Osteoblast (primary cell): ENCODE measurements at regions not wholly inside any gene's neighbourhood (a gene's known extent, or its start where the extent isn't known, plus 50 kb on each side); places are given as distances from the start of the nearest gene placed in this dataset.

ENCODE experiments used
- DNase-seq: peaks from one replicate; pipeline ENCODE4 v3.0.0; 2011; ENCODE audit warnings: low spot score, mixed read lengths; ENCODE audit not compliant: insufficient read length; ENCODE audit errors: missing footprints
- H2AFZ ChIP-seq: 2 replicates; pipeline ENCODE4 v1.6.0; 2011; ENCODE audit warnings: mild to moderate bottlenecking, low read length
- H3K27ac ChIP-seq: 2 replicates; pipeline ENCODE4 v1.5.1; 2011; ENCODE audit warnings: mild to moderate bottlenecking, low read depth, low read length, moderate library complexity
- H3K27me3 ChIP-seq: 2 replicates; pipeline ENCODE4 v1.6.0; 2012; ENCODE audit warnings: mild to moderate bottlenecking, control low read depth, inconsistent platforms, low read length, moderate library complexity; ENCODE audit not compliant: insufficient read depth
- H3K36me3 ChIP-seq: 2 replicates; pipeline ENCODE4 v1.5.1; 2011; ENCODE audit warnings: mild to moderate bottlenecking, low read length, control low read depth, moderate library complexity; ENCODE audit not compliant: insufficient read depth
- H3K4me1 ChIP-seq: 2 replicates; pipeline ENCODE4 v1.5.1; 2011; ENCODE audit warnings: mild to moderate bottlenecking, low read length, control low read depth, moderate library complexity; ENCODE audit not compliant: insufficient read depth
- H3K4me2 ChIP-seq: 2 replicates; pipeline ENCODE4 v1.6.0; 2011; ENCODE audit warnings: mild to moderate bottlenecking, low read length; ENCODE audit not compliant: insufficient read depth
- H3K4me3 ChIP-seq: fragments of 200-600 bp; sonication (generic); 3 replicates; pipeline ENCODE4 v1.5.1; 2012; ENCODE audit warnings: mild to moderate bottlenecking, low read length, inconsistent platforms; ENCODE audit not compliant: insufficient read depth
- H3K79me2 ChIP-seq: 2 replicates; pipeline ENCODE4 v1.6.0; 2012; ENCODE audit warnings: mild to moderate bottlenecking, low read length, control low read depth, inconsistent platforms; ENCODE audit not compliant: insufficient read depth
- H3K9me3 ChIP-seq: 2 replicates; pipeline ENCODE4 v1.5.1; 2011; ENCODE audit warnings: low read depth, low read length, control low read depth
- H4K20me1 ChIP-seq: 2 replicates; pipeline ENCODE4 v1.6.0; 2012; ENCODE audit warnings: mild to moderate bottlenecking, low read length, control low read depth; ENCODE audit not compliant: insufficient read depth
- TF ChIP-seq, protein P1 (sequence below): IDR thresholded peaks from 2 replicates; pipeline ENCODE4 v1.5.1; 2011; ENCODE audit warnings: mild to moderate bottlenecking, low read depth, low read length, moderate library complexity; ENCODE audit errors: extremely low read depth

DNA sequence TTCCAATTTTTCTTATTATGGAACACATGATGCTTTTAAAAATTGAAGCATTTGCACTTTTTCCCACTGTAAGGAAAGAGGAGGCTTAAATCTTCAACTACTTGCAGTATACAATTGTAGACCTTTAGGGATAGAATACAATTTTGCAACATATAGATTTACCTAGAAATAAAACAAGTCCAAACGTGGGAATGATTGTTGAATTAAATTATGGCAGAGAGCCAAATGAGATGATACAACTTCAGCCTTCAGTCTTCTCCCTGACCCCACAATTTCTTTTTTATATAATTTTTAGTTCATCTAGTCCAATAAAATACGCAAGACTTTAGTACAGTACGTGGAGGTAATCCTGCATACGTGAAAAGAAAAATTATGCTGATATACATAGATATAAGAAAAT lies 666.5 kb downstream of the SLC16A7 start:
- Histone ChIP-seq H3K27me3 (no peaks in the 10 kb centered on the region), H3K4me2 (no peak overlapping the region), H4K20me1 (no peaks in the 10 kb centered on the region), H3K4me3 (no peak overlapping the region), H3K9me3 (no peaks in the 10 kb centered on the region), H3K4me1 (no peaks in the 10 kb centered on the region), H3K79me2 (no peaks in the 10 kb centered on the region), H2AFZ (no peak overlapping the region), H3K36me3 (no peaks in the 10 kb centered on the region), H3K27ac (no peak overlapping the region)
- TF ChIP-seq, protein P1, sequence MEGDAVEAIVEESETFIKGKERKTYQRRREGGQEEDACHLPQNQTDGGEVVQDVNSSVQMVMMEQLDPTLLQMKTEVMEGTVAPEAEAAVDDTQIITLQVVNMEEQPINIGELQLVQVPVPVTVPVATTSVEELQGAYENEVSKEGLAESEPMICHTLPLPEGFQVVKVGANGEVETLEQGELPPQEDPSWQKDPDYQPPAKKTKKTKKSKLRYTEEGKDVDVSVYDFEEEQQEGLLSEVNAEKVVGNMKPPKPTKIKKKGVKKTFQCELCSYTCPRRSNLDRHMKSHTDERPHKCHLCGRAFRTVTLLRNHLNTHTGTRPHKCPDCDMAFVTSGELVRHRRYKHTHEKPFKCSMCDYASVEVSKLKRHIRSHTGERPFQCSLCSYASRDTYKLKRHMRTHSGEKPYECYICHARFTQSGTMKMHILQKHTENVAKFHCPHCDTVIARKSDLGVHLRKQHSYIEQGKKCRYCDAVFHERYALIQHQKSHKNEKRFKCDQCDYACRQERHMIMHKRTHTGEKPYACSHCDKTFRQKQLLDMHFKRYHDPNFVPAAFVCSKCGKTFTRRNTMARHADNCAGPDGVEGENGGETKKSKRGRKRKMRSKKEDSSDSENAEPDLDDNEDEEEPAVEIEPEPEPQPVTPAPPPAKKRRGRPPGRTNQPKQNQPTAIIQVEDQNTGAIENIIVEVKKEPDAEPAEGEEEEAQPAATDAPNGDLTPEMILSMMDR, result no peak
- no peak for DNase-seq

GRCh38 chr12:60263161-60263560 lies 667.3 kb downstream of the SLC16A7 start:
- Histone ChIP-seq H3K4me3 (no peak overlapping the region), H3K79me2 (no peaks in the 10 kb centered on the region), H3K27ac (no peak overlapping the region), H3K9me3 (no peaks in the 10 kb centered on the region), H2AFZ (no peak overlapping the region), H3K27me3 (no peaks in the 10 kb centered on the region), H3K4me2 (no peak overlapping the region), H3K36me3 (no peaks in the 10 kb centered on the region), H4K20me1 (no peaks in the 10 kb centered on the region), H3K4me1 (no peaks in the 10 kb centered on the region)
- TF ChIP-seq, protein P1, result no peak
- DNase-seq, result no peak

DNA sequence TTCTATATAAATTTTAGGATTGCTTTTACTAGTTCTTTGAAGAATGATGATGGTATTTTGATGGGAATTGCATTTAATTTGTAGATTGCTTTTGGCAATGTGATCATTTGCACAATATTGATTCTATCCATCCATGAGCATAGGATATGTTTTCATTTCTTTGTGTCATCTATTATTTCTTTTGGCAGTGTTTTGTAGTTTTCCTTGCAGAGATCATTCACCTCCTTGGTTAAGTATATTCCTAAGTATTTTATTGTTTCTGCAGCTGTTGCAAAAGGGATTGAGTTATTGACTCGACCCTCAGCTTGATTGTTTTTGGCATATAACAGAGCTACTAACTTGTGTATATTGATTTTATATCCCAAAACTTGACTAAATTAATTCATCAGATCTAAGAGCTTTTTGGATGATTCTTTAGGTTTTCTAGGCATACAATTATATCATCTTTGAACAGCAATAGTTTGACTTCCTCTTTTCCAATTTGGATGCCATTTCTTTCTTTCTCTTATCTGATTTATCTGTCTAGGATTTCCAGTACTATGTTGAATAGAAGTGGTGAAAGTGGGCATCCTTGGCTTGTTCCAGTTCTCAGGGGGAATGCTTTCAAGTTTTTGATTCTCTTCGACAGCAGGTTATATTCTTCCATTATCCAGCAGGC lies 668.1 kb downstream of the SLC16A7 start:
- Histone ChIP-seq H3K4me1 (no peaks in the 10 kb centered on the region), H3K9me3 (no peaks in the 10 kb centered on the region)
- TF ChIP-seq, protein P1, result no peak

DNA sequence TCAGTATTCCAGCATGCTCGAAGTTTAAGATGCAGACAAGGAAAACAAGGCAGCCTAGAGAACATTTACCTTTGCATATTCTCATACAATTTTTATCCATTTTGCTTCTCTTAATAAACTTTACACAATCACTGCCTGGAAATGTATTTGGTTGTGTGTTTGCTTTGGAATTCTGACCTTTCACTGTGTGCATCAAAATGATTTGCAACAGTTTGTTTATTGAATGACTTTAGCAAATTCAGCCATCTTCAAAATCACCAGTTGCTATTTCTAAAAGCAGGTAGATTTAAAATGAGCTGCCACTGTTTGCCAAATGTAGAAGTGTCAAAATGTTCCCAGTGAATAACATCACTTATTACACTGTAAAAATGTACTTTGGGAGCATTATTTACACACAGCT lies 669.9 kb downstream of the SLC16A7 start:
- Histone ChIP-seq H3K79me2 (no peaks in the 10 kb centered on the region), H3K4me2 (no peak overlapping the region), H2AFZ (no peak overlapping the region), H3K9me3 (no peaks in the 10 kb centered on the region), H3K4me1 (no peaks in the 10 kb centered on the region), H3K4me3 (no peak overlapping the region), H3K36me3 (no peaks in the 10 kb centered on the region), H3K27me3 (no peaks in the 10 kb centered on the region), H3K27ac (no peak overlapping the region), H4K20me1 (no peaks in the 10 kb centered on the region)
- TF ChIP-seq, protein P1, result no peak
- DNase-seq, result no peak

More for the DNA sequence above, 668.1 kb downstream of the SLC16A7 start:
- Histone ChIP-seq H3K79me2 (no peaks in the 10 kb centered on the region), H3K27ac (no peak overlapping the region), H4K20me1 (no peaks in the 10 kb centered on the region), H3K4me3 (no peak overlapping the region), H3K4me2 (no peak overlapping the region), H3K27me3 (no peaks in the 10 kb centered on the region), H3K36me3 (no peaks in the 10 kb centered on the region), H2AFZ (no peak overlapping the region)
- no peak for DNase-seq
